ENCODE measurements at regions not wholly inside any gene's neighbourhood (a gene's known extent, or its start where the extent isn't known, plus 50 kb on each side); places are given as distances from the start of the nearest gene placed in this dataset.

- Histone ChIP-seq H3K9me3 (ENCODE audit: low read length) (no peaks in the 10 kb centered on the region), H3K36me3 (ENCODE audit: insufficient read depth, low read length) (no peaks in the 10 kb centered on the region), H4K20me1 (ENCODE audit: insufficient read depth, low read depth, low read length) (peaks cover 15% of the 10 kb centered on the region; the same call in 1 of the 2 replicates), H3K79me2 (ENCODE audit: low read length) (no peaks in the 10 kb centered on the region), H3K27me3 (ENCODE audit: low read length) (no peaks in the 10 kb centered on the region), H3K9ac (ENCODE audit: low read length) (no peak overlapping the region), H3K27ac (ENCODE audit: low read length) (no peak overlapping the region), H2AFZ (ENCODE audit: low read length) (no peak overlapping the region), H3K9me2 (replicated peaks; ENCODE audit: insufficient read depth, low read length) (no peaks in the 10 kb centered on the region), H3K4me1 (ENCODE audit: low read length) (no peaks in the 10 kb centered on the region), H3K4me2 (ENCODE audit: low read depth, low read length, poor library complexity, severe bottlenecking) (no peak overlapping the region), H3K4me3 (ENCODE audit: low read length) (no peak overlapping the region)
- no peak for DNase-seq
These were observed 394.0 kb upstream of the MON1B start for GRCh38 chr16:76796978-76797377.

GRCh38 chr16:76797457-76797856, 393.5 kb upstream of the MON1B start:
- Histone ChIP-seq H3K36me3 (ENCODE audit: insufficient read depth, low read length) (no peaks in the 10 kb centered on the region), H4K20me1 (ENCODE audit: insufficient read depth, low read depth, low read length) (peaks cover 15% of the 10 kb centered on the region; the same call in 1 of the 2 replicates), H3K27me3 (ENCODE audit: low read length) (no peaks in the 10 kb centered on the region), H3K4me2 (ENCODE audit: low read depth, low read length, poor library complexity, severe bottlenecking) (no peak overlapping the region), H3K27ac (ENCODE audit: low read length) (no peak overlapping the region), H3K4me3 (ENCODE audit: low read length) (no peak overlapping the region), H3K4me1 (ENCODE audit: low read length) (no peaks in the 10 kb centered on the region), H2AFZ (ENCODE audit: low read length) (no peak overlapping the region), H3K9ac (ENCODE audit: low read length) (no peak overlapping the region), H3K9me2 (replicated peaks; ENCODE audit: insufficient read depth, low read length) (no peaks in the 10 kb centered on the region), H3K9me3 (ENCODE audit: low read length) (no peaks in the 10 kb centered on the region), H3K79me2 (ENCODE audit: low read length) (no peaks in the 10 kb centered on the region)
- no peak for DNase-seq

GRCh38 chr16:76800196-76800595, 390.8 kb upstream of the MON1B start:
- H3K79me2 ChIP-seq (ENCODE audit: low read length) = no peaks in the 10 kb centered on the region
- no peaks in the 10 kb centered on the region for H3K4me1 ChIP-seq (ENCODE audit: low read length)
- H3K27ac ChIP-seq (ENCODE audit: low read length) = no peak overlapping the region
- H3K9me3 ChIP-seq (ENCODE audit: low read length) = no peaks in the 10 kb centered on the region
- H3K4me2 ChIP-seq (ENCODE audit: low read depth, low read length, poor library complexity, severe bottlenecking) = no peak overlapping the region
- H4K20me1 ChIP-seq (ENCODE audit: insufficient read depth, low read depth, low read length) = no peaks in the 10 kb centered on the region
- no peak for DNase-seq
- H3K36me3 ChIP-seq (ENCODE audit: insufficient read depth, low read length) = no peaks in the 10 kb centered on the region
- H3K4me3 ChIP-seq (ENCODE audit: low read length) = no peak overlapping the region
- no peak overlapping the region for H3K9ac ChIP-seq (ENCODE audit: low read length)
- H3K27me3 ChIP-seq (ENCODE audit: low read length) = no peaks in the 10 kb centered on the region
- H2AFZ ChIP-seq (ENCODE audit: low read length) = no peak overlapping the region
- H3K9me2 ChIP-seq (replicated peaks; ENCODE audit: insufficient read depth, low read length) = no peaks in the 10 kb centered on the region

GRCh38 chr16:76801357-76801756, 389.6 kb upstream of the MON1B start:
- Histone ChIP-seq H3K4me1 (ENCODE audit: low read length) (no peaks in the 10 kb centered on the region), H3K27me3 (ENCODE audit: low read length) (no peaks in the 10 kb centered on the region), H3K27ac (ENCODE audit: low read length) (no peak overlapping the region), H3K9me3 (ENCODE audit: low read length) (no peaks in the 10 kb centered on the region), H3K4me2 (ENCODE audit: low read depth, low read length, poor library complexity, severe bottlenecking) (no peak overlapping the region), H3K79me2 (ENCODE audit: low read length) (no peaks in the 10 kb centered on the region), H3K4me3 (ENCODE audit: low read length) (no peak overlapping the region), H3K36me3 (ENCODE audit: insufficient read depth, low read length) (no peaks in the 10 kb centered on the region), H4K20me1 (ENCODE audit: insufficient read depth, low read depth, low read length) (no peaks in the 10 kb centered on the region), H3K9ac (ENCODE audit: low read length) (no peak overlapping the region), H3K9me2 (replicated peaks; ENCODE audit: insufficient read depth, low read length) (no peaks in the 10 kb centered on the region), H2AFZ (ENCODE audit: low read length) (no peak overlapping the region)
- no peak for DNase-seq

GRCh38 chr16:76816475-76816874, 374.5 kb upstream of the MON1B start:
- H2AFZ ChIP-seq (ENCODE audit: low read length) = no peak overlapping the region
- no peaks in the 10 kb centered on the region for H3K36me3 ChIP-seq (ENCODE audit: insufficient read depth, low read length)
- DNase-seq = peak; percentile 7
- no peaks in the 10 kb centered on the region for H3K4me1 ChIP-seq (ENCODE audit: low read length)
- H3K79me2 ChIP-seq (ENCODE audit: low read length) = no peaks in the 10 kb centered on the region
- no peak overlapping the region for H3K27ac ChIP-seq (ENCODE audit: low read length)
- H3K4me2 ChIP-seq (ENCODE audit: low read depth, low read length, poor library complexity, severe bottlenecking) = no peak overlapping the region
- no peaks in the 10 kb centered on the region for H3K9me3 ChIP-seq (ENCODE audit: low read length)
- no peak overlapping the region for H3K9ac ChIP-seq (ENCODE audit: low read length)
- 0 out of 2 replicates have a peak, but pooled peaks cover 8% of the 10 kb centered on the region for H4K20me1 ChIP-seq (ENCODE audit: insufficient read depth, low read depth, low read length)
- H3K9me2 ChIP-seq (replicated peaks; ENCODE audit: insufficient read depth, low read length) = no peaks in the 10 kb centered on the region
- H3K27me3 ChIP-seq (ENCODE audit: low read length) = no peaks in the 10 kb centered on the region
- H3K4me3 ChIP-seq (ENCODE audit: low read length) = no peak overlapping the region

- no peak overlapping the region for H3K4me2 ChIP-seq (ENCODE audit: low read depth, low read length, poor library complexity, severe bottlenecking)
- no peak overlapping the region for H3K9ac ChIP-seq (ENCODE audit: low read length)
- H3K9me3 ChIP-seq (ENCODE audit: low read length) = no peaks in the 10 kb centered on the region
- H3K27ac ChIP-seq (ENCODE audit: low read length) = no peak overlapping the region
- no peak overlapping the region for H3K4me3 ChIP-seq (ENCODE audit: low read length)
- H3K79me2 ChIP-seq (ENCODE audit: low read length) = no peaks in the 10 kb centered on the region
- H3K27me3 ChIP-seq (ENCODE audit: low read length) = no peaks in the 10 kb centered on the region
- no peaks in the 10 kb centered on the region for H3K36me3 ChIP-seq (ENCODE audit: insufficient read depth, low read length)
- no peak for DNase-seq
- 0 out of 2 replicates have a peak, but pooled peaks cover 8% of the 10 kb centered on the region for H4K20me1 ChIP-seq (ENCODE audit: insufficient read depth, low read depth, low read length)
- H2AFZ ChIP-seq (ENCODE audit: low read length) = no peak overlapping the region
- H3K9me2 ChIP-seq (replicated peaks; ENCODE audit: insufficient read depth, low read length) = no peaks in the 10 kb centered on the region
- H3K4me1 ChIP-seq (ENCODE audit: low read length) = no peaks in the 10 kb centered on the region
These were observed 372.3 kb upstream of the MON1B start for GRCh38 chr16:76818606-76819181.

GRCh38 chr16:76819226-76819916, 371.6 kb upstream of the MON1B start:
- Histone ChIP-seq H3K9ac (ENCODE audit: low read length) (no peak overlapping the region), H3K36me3 (ENCODE audit: insufficient read depth, low read length) (no peaks in the 10 kb centered on the region), H3K27ac (ENCODE audit: low read length) (no peak overlapping the region), H3K4me1 (ENCODE audit: low read length) (no peaks in the 10 kb centered on the region), H3K79me2 (ENCODE audit: low read length) (no peaks in the 10 kb centered on the region), H3K9me2 (replicated peaks; ENCODE audit: insufficient read depth, low read length) (no peaks in the 10 kb centered on the region), H3K9me3 (ENCODE audit: low read length) (no peaks in the 10 kb centered on the region), H3K4me3 (ENCODE audit: low read length) (no peak overlapping the region), H4K20me1 (ENCODE audit: insufficient read depth, low read depth, low read length) (0 out of 2 replicates have a peak, but pooled peaks cover 8% of the 10 kb centered on the region), H3K27me3 (ENCODE audit: low read length) (no peaks in the 10 kb centered on the region), H2AFZ (ENCODE audit: low read length) (no peak overlapping the region), H3K4me2 (ENCODE audit: low read depth, low read length, poor library complexity, severe bottlenecking) (no peak overlapping the region)
- no peak for DNase-seq

- no peaks in the 10 kb centered on the region for H3K4me1 ChIP-seq (ENCODE audit: low read length)
- no peaks in the 10 kb centered on the region for H4K20me1 ChIP-seq (ENCODE audit: insufficient read depth, low read depth, low read length)
- no peak overlapping the region for H2AFZ ChIP-seq (ENCODE audit: low read length)
- no peaks in the 10 kb centered on the region for H3K36me3 ChIP-seq (ENCODE audit: insufficient read depth, low read length)
- no peak overlapping the region for H3K4me3 ChIP-seq (ENCODE audit: low read length)
- no peaks in the 10 kb centered on the region for H3K27me3 ChIP-seq (ENCODE audit: low read length)
- no peaks in the 10 kb centered on the region for H3K9me2 ChIP-seq (replicated peaks; ENCODE audit: insufficient read depth, low read length)
- no peak overlapping the region for H3K9ac ChIP-seq (ENCODE audit: low read length)
- H3K9me3 ChIP-seq (ENCODE audit: low read length) = no peaks in the 10 kb centered on the region
- no peak overlapping the region for H3K27ac ChIP-seq (ENCODE audit: low read length)
- no peaks in the 10 kb centered on the region for H3K79me2 ChIP-seq (ENCODE audit: low read length)
- no peak for DNase-seq
- no peak overlapping the region for H3K4me2 ChIP-seq (ENCODE audit: low read depth, low read length, poor library complexity, severe bottlenecking)
These were observed 366.8 kb upstream of the MON1B start for GRCh38 chr16:76824221-76824620.
